NCI-H510A treated with DMSO at 0.1 percent for 48 hours (cell line): ENCODE measurements at regions not wholly inside any gene's neighbourhood (a gene's known extent, or its start where the extent isn't known, plus 50 kb on each side); places are given as distances from the start of the nearest gene placed in this dataset.
A peak's percentile ranks its signal among the peaks of the same experiment; 100 is the strongest.

ENCODE experiments used
- DNase-seq: peaks from one replicate; lab custom pipeline; 2025; lab: John Stamatoyannopoulos, UW

GRCh38 chr9:84450029-84450428 is 109.5 kb upstream of the SLC28A3 start:
- no peak for DNase-seq

GRCh38 chr9:84456527-84456926 is 116.0 kb upstream of the SLC28A3 start:
- no peak for DNase-seq

GRCh38 chr9:84460695-84461094 is 120.1 kb upstream of the SLC28A3 start:
- DNase-seq, result no peak

GRCh38 chr9:84463272-84463671 is 122.7 kb upstream of the SLC28A3 start:
- no peak for DNase-seq

- no peak for DNase-seq
These were observed 126.2 kb upstream of the SLC28A3 start for GRCh38 chr9:84466580-84467285.

- DNase-seq, result no peak
These were observed 131.3 kb upstream of the SLC28A3 start for GRCh38 chr9:84471816-84472215.

GRCh38 chr9:84478996-84479395 is 138.4 kb upstream of the SLC28A3 start:
- DNase-seq, result no peak

GRCh38 chr9:84480071-84480470 is 139.5 kb upstream of the SLC28A3 start:
- DNase-seq, result no peak

GRCh38 chr9:84481231-84481630 is 140.7 kb upstream of the SLC28A3 start:
- DNase-seq, result no peak

GRCh38 chr9:84481636-84482218 is 141.2 kb upstream of the SLC28A3 start:
- no peak for DNase-seq

GRCh38 chr9:84482607-84483006 is 142.0 kb upstream of the SLC28A3 start:
- no peak for DNase-seq

- DNase-seq, result no peak
These were observed 143.6 kb upstream of the SLC28A3 start for GRCh38 chr9:84484172-84484571.

- peak; percentile 11 for DNase-seq
These were observed 145.0 kb upstream of the SLC28A3 start for GRCh38 chr9:84485539-84485938.

- no peak for DNase-seq
These were observed 146.1 kb upstream of the SLC28A3 start for GRCh38 chr9:84486663-84487062.

- no peak for DNase-seq
These were observed 149.8 kb upstream of the SLC28A3 start for GRCh38 chr9:84490206-84490841.

GRCh38 chr9:84490842-84491325 is 150.3 kb upstream of the SLC28A3 start:
- DNase-seq, result no peak

GRCh38 chr9:84492366-84493159 is 152.0 kb upstream of the SLC28A3 start:
- no peak for DNase-seq

- DNase-seq, result peak; percentile 95
These were observed 152.9 kb upstream of the SLC28A3 start for GRCh38 chr9:84493284-84493947.

- DNase-seq, result no peak
These were observed 159.5 kb upstream of the SLC28A3 start for GRCh38 chr9:84499969-84500582.

- DNase-seq, result no peak
These were observed 160.3 kb upstream of the SLC28A3 start for GRCh38 chr9:84500826-84501225.

GRCh38 chr9:84501587-84501986 is 161.0 kb upstream of the SLC28A3 start:
- no peak for DNase-seq
